ENCODE measurements at regions not wholly inside any gene's neighbourhood (a gene's known extent, or its start where the extent isn't known, plus 50 kb on each side); places are given as distances from the start of the nearest gene placed in this dataset. TPM values are rescaled to one million over a fixed set of nuclear protein-coding genes. Genes with fewer than 3 reads are reported as not detected.

- no peak overlapping the region for H3K27ac ChIP-seq (ENCODE audit: low read depth)
- DNase-seq (ENCODE audit: extremely low spot score), result no peak
- WGBS, result 89% methylated on average over 8 of the region's 8 CpGs
- no peaks in the 10 kb centered on the region for H3K36me3 ChIP-seq (ENCODE audit: insufficient read depth)
- H3K4me3 ChIP-seq (ENCODE audit: low read depth, low read length), result no peak overlapping the region
- no peaks in the 10 kb centered on the region for H3K4me1 ChIP-seq (ENCODE audit: insufficient read depth)
These were observed 49.6 kb upstream of the CD93 start for GRCh38 chr20:23135449-23136420.

Small RNA genes in the stretch of these regions (small RNA-seq; reads per million reads assigned to genes)
- not detected for gene RNA5SP478

Measured in urinary bladder (tissue), 4 donors.